Cardiac muscle cell (in vitro differentiated cells and primary cell): ENCODE measurements at regions not wholly inside any gene's neighbourhood (a gene's known extent, or its start where the extent isn't known, plus 50 kb on each side); places are given as distances from the start of the nearest gene placed in this dataset.

Experiments
- DNase-seq, 2 donors: peaks; one replicate each; pipeline versions ENCODE4 v3.0.0 to v3.0.0-alpha.2; 2010 to 2017; ENCODE audit warnings: low read depth in 1 of 2, low spot score in 1 of 2
- H3K27ac ChIP-seq: fragments of 200-600 bp; sonication (generic); 2 replicates; pipeline ENCODE4 v1.5.1; 2016
- H3K27me3 ChIP-seq: fragments of 200-600 bp; sonication (generic); 2 replicates; pipeline ENCODE4 v1.6.0; 2016; ENCODE audit warnings: control low read depth
- H3K36me3 ChIP-seq: fragments of 200-600 bp; sonication (generic); 2 replicates; pipeline ENCODE4 v1.5.1; 2016; ENCODE audit warnings: control low read depth
- H3K4me1 ChIP-seq: fragments of 200-600 bp; sonication (generic); 2 replicates; pipeline ENCODE4 v1.8.1; 2017; ENCODE audit warnings: low read depth, mild to moderate bottlenecking, mixed run types
- H3K4me3 ChIP-seq: fragments of 200-600 bp; sonication (generic); 2 replicates; pipeline ENCODE4 v1.5.1; 2016; ENCODE audit warnings: mild to moderate bottlenecking
- H3K9me3 ChIP-seq: fragments of 200-600 bp; sonication (generic); 2 replicates; pipeline ENCODE4 v1.5.1; 2017; ENCODE audit warnings: low read depth, mild to moderate bottlenecking, control low read depth
- CTCF ChIP-seq: IDR thresholded peaks from 2 replicates; pipeline ENCODE4 v1.5.1; 2012; ENCODE audit warnings: low read depth, mild to moderate bottlenecking, low read length

GRCh38 chr2:65842104-65842503 lies 409.7 kb upstream of the SPRED2 start:
- Histone ChIP-seq H3K36me3 (no peaks in the 10 kb centered on the region), H3K9me3 (no peaks in the 10 kb centered on the region), H3K27me3 (no peaks in the 10 kb centered on the region), H3K27ac (no peak overlapping the region), H3K4me3 (no peak overlapping the region), H3K4me1 (no peaks in the 10 kb centered on the region)
- TF ChIP-seq CTCF = no peak
- no peak for DNase-seq

- no peak overlapping the region for H3K27ac ChIP-seq
- H3K4me1 ChIP-seq = no peaks in the 10 kb centered on the region
- H3K9me3 ChIP-seq = no peaks in the 10 kb centered on the region
- H3K4me3 ChIP-seq = no peak overlapping the region
- H3K27me3 ChIP-seq = no peaks in the 10 kb centered on the region
- no peak for TF ChIP-seq CTCF
- DNase-seq = no peak
- no peaks in the 10 kb centered on the region for H3K36me3 ChIP-seq
Measured at GRCh38 chr2:65835975-65836549, 403.7 kb upstream of the SPRED2 start.

DNA sequence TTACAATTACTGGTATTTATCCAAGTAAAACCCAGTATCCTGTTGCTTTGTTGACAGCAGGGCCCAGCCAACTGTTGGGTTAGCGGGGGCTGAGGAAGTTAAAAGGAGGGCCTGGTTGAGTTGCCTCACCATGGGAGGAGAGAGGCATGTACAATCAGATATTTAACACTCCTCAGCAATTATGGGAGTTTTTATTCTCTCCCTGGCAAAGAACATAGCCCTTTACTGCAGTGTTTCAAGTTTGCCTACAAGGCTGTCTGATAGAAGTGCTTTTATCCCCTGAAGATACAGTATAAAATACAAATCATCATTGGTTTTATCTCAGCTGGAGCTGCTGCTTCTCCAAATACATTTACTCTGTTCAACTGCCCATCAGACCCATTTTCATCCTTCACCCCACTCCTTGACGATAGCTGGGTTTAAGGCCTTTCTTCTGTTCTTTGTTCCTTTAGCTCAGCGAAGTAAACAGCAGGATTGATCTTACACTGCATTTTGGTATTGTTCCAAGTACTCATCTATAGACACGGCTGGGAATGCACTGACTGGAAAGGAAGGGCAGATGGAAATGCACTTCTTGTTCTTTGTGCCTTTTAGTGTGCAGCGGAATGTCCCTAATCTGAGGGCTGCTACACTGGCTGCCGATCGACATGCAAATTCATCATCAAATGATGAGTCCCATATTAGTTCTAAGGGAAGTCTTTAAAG lies 402.5 kb upstream of the SPRED2 start:
- H3K27ac ChIP-seq = no peak overlapping the region
- no peaks in the 10 kb centered on the region for H3K9me3 ChIP-seq
- H3K27me3 ChIP-seq = no peaks in the 10 kb centered on the region
- DNase-seq = no peak
- no peaks in the 10 kb centered on the region for H3K36me3 ChIP-seq
- no peaks in the 10 kb centered on the region for H3K4me1 ChIP-seq
- no peak for TF ChIP-seq CTCF
- no peak overlapping the region for H3K4me3 ChIP-seq

DNA sequence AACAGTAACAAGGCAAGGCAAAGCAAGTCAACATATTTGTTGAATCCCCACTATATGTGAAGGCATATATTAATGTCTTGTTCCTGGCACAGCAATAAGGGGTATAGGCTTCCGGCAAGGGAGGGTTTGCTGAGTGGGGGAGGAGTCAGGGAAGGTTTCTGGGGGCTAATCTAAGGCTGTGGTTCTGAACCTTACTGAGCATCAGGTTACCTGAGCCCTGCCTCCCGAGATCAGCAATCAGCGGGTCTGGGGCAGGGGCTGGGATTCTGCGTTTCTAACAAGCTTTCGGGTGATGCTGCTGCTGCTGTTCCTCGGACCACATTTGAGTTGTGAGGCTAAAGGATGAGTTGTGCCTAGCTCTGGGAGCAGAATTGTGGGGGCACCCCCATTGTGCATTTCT lies 401.7 kb upstream of the SPRED2 start:
- no peak for DNase-seq
- no peaks in the 10 kb centered on the region for H3K9me3 ChIP-seq

GRCh38 chr2:65831509-65831908 lies 399.1 kb upstream of the SPRED2 start:
- no peak for TF ChIP-seq CTCF
- peak in 1 of 2 donors; percentile 33 for DNase-seq
- Histone ChIP-seq H3K9me3 (no peaks in the 10 kb centered on the region), H3K4me1 (no peaks in the 10 kb centered on the region), H3K27ac (no peak overlapping the region), H3K36me3 (no peaks in the 10 kb centered on the region), H3K4me3 (no peak overlapping the region), H3K27me3 (no peaks in the 10 kb centered on the region)

More for the DNA sequence above, 401.7 kb upstream of the SPRED2 start:
- Histone ChIP-seq H3K4me3 (no peak overlapping the region), H3K4me1 (no peaks in the 10 kb centered on the region), H3K27me3 (no peaks in the 10 kb centered on the region), H3K36me3 (no peaks in the 10 kb centered on the region), H3K27ac (no peak overlapping the region)
- no peak for TF ChIP-seq CTCF
